ENCODE measurements at regions not wholly inside any gene's neighbourhood (a gene's known extent, or its start where the extent isn't known, plus 50 kb on each side); places are given as distances from the start of the nearest gene placed in this dataset.

DNA sequence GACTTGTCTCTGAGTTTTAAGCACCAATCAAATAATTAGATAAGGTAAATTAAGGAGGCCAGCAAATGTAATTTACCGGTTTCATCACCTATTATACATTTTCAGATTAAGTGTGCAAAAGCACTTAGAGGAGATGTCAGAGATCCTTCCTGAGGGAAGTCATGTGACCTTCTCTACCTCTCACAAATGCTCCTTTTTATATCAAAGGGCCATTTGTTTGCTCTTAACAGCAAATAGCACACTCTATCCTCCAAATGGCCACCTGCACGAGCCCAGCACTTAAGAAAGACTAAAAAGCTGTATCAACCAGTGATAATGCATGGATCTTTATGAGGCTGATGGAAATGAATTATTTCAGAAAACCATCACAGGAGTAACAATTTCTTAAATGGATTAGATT lies 149.4 kb downstream of the ELOVL4 start:
- no peak for DNase-seq
- Histone ChIP-seq H3K79me2 (ENCODE audit: insufficient read depth) (no peaks in the 10 kb centered on the region), H3K9ac (no peak overlapping the region), H3K9me3 (no peaks in the 10 kb centered on the region), H3K4me2 (no peak overlapping the region), H3K4me3 (ENCODE audit: low read depth in 2 of 2, low read length in 1 of 2) (no peak overlapping the region), H3K4me1 (ENCODE audit: control insufficient read depth in 1 of 2, insufficient read depth in 2 of 2, low read depth in 1 of 2, low read length in 1 of 2) (peaks cover 0 to 21% of the 10 kb centered on the region in 2 experiments; a peak in 2 of 4 replicates), H3K9me2 (no peaks in the 10 kb centered on the region), H3K36me3 (replicated peaks in 1 of 2; ENCODE audit: control insufficient read depth in 1 of 2, insufficient read depth in 2 of 2, low read length in 1 of 2) (no peaks in the 10 kb centered on the region), H3F3A (replicated peaks; ENCODE audit: insufficient read depth) (no peaks in the 10 kb centered on the region), H2AFZ (ENCODE audit: low read depth) (no peak overlapping the region), H4K20me1 (ENCODE audit: insufficient read depth) (no peaks in the 10 kb centered on the region), H3K27ac (ENCODE audit: low read depth in 2 of 2, low read length in 1 of 2) (peak overlapping the region in 1 of 2 experiments; percentile 87; a peak in 2 of 4 replicates), H3K27me3 (ENCODE audit: insufficient read depth) (no peaks in the 10 kb centered on the region)
- ChIA-PET CTCF (no interaction called here), POLR2A (no interaction called here)
- WGBS (ENCODE audit: low lambda C conversion rate), result 15% methylated on average over 2 of the region's 2 CpGs
- TF ChIP-seq USF1 (IDR thresholded peaks at IDR 0.05; ENCODE audit: borderline replicate concordance, low read depth), result peak; percentile 12; the same call in 1 of the 2 replicates
- TF ChIP-seq POLR2AphosphoS5 (IDR thresholded peaks at IDR 0.05; ENCODE audit: low read depth, low read length), result no peak
- TF ChIP-seq RAD21 (IDR thresholded peaks at IDR 0.05; ENCODE audit: low read length), result no peak
- TF ChIP-seq ELF1 (IDR thresholded peaks at IDR 0.05), result no peak
- no peak for TF ChIP-seq NRF1 (IDR thresholded peaks at IDR 0.05; ENCODE audit: low read depth, low read length)
- no peak for TF ChIP-seq RXRA (IDR thresholded peaks at IDR 0.05; ENCODE audit: borderline replicate concordance, low read depth)

- Histone ChIP-seq H3K9me3 (no peaks in the 10 kb centered on the region), H3K4me2 (no peak overlapping the region), H4K20me1 (ENCODE audit: insufficient read depth) (no peaks in the 10 kb centered on the region), H3K36me3 (replicated peaks in 1 of 2; ENCODE audit: control insufficient read depth in 1 of 2, insufficient read depth in 2 of 2, low read length in 1 of 2) (no peaks in the 10 kb centered on the region), H3K79me2 (ENCODE audit: insufficient read depth) (no peaks in the 10 kb centered on the region), H2AFZ (ENCODE audit: low read depth) (no peak overlapping the region), H3K9me2 (no peaks in the 10 kb centered on the region), H3K27me3 (ENCODE audit: insufficient read depth) (no peaks in the 10 kb centered on the region), H3K4me3 (ENCODE audit: low read depth in 2 of 2, low read length in 1 of 2) (no peak overlapping the region), H3F3A (replicated peaks; ENCODE audit: insufficient read depth) (no peaks in the 10 kb centered on the region), H3K4me1 (ENCODE audit: control insufficient read depth in 1 of 2, insufficient read depth in 2 of 2, low read depth in 1 of 2, low read length in 1 of 2) (peaks cover 0 to 18% of the 10 kb centered on the region in 2 experiments; a peak in 2 of 4 replicates), H3K27ac (ENCODE audit: low read depth in 2 of 2, low read length in 1 of 2) (peak overlapping the region in 1 of 2 experiments; percentile 87; a peak in 2 of 4 replicates), H3K9ac (no peak overlapping the region)
- DNase-seq, result no peak
- POLR2A ChIA-PET, result no interaction called here
- 77% methylated on average over 3 of the region's 3 CpGs for WGBS (ENCODE audit: low lambda C conversion rate)
- CTCF ChIA-PET, result no interaction called here
- no peak for TF ChIP-seq GATA2 (CRISPR knock-in tag; IDR thresholded peaks at IDR 0.05)
- TF ChIP-seq, protein P1, sequence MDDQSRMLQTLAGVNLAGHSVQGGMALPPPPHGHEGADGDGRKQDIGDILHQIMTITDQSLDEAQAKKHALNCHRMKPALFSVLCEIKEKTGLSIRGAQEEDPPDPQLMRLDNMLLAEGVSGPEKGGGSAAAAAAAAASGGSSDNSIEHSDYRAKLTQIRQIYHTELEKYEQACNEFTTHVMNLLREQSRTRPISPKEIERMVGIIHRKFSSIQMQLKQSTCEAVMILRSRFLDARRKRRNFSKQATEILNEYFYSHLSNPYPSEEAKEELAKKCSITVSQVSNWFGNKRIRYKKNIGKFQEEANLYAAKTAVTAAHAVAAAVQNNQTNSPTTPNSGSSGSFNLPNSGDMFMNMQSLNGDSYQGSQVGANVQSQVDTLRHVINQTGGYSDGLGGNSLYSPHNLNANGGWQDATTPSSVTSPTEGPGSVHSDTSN (IDR thresholded peaks at IDR 0.05), result no peak
- TF ChIP-seq ZBTB33 (IDR thresholded peaks at IDR 0.05; ENCODE audit: borderline replicate concordance, low read depth), result no peak
- TF ChIP-seq, protein P2, sequence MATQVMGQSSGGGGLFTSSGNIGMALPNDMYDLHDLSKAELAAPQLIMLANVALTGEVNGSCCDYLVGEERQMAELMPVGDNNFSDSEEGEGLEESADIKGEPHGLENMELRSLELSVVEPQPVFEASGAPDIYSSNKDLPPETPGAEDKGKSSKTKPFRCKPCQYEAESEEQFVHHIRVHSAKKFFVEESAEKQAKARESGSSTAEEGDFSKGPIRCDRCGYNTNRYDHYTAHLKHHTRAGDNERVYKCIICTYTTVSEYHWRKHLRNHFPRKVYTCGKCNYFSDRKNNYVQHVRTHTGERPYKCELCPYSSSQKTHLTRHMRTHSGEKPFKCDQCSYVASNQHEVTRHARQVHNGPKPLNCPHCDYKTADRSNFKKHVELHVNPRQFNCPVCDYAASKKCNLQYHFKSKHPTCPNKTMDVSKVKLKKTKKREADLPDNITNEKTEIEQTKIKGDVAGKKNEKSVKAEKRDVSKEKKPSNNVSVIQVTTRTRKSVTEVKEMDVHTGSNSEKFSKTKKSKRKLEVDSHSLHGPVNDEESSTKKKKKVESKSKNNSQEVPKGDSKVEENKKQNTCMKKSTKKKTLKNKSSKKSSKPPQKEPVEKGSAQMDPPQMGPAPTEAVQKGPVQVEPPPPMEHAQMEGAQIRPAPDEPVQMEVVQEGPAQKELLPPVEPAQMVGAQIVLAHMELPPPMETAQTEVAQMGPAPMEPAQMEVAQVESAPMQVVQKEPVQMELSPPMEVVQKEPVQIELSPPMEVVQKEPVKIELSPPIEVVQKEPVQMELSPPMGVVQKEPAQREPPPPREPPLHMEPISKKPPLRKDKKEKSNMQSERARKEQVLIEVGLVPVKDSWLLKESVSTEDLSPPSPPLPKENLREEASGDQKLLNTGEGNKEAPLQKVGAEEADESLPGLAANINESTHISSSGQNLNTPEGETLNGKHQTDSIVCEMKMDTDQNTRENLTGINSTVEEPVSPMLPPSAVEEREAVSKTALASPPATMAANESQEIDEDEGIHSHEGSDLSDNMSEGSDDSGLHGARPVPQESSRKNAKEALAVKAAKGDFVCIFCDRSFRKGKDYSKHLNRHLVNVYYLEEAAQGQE (IDR thresholded peaks at IDR 0.05; ENCODE audit: low read depth, low read length), result no peak
- no peak for TF ChIP-seq POLR2AphosphoS5 (IDR thresholded peaks at IDR 0.05; ENCODE audit: low read depth, low read length)
- no peak for TF ChIP-seq USF1 (IDR thresholded peaks at IDR 0.05; ENCODE audit: borderline replicate concordance, low read depth)
- no peak for TF ChIP-seq EZH2phosphoT487 (IDR thresholded peaks at IDR 0.05; ENCODE audit: borderline replicate concordance, low read depth)
- TF ChIP-seq JUND (IDR thresholded peaks at IDR 0.05), result no peak
- no peak for TF ChIP-seq EP300 (IDR thresholded peaks at IDR 0.05; ENCODE audit: borderline replicate concordance in 1 of 2, low read depth in 1 of 2, low read length in 1 of 2)
- no peak for TF ChIP-seq FOXJ3 (CRISPR knock-in tag; IDR thresholded peaks at IDR 0.05)
- TF ChIP-seq RFX5 (IDR thresholded peaks at IDR 0.05; ENCODE audit: low read length), result no peak
- no peak for TF ChIP-seq MXI1 (IDR thresholded peaks at IDR 0.05; ENCODE audit: low read depth, low read length)
- TF ChIP-seq TCF12 (IDR thresholded peaks at IDR 0.05), result no peak
- TF ChIP-seq SIN3A (IDR thresholded peaks at IDR 0.05; ENCODE audit: borderline replicate concordance, low read depth, low read length), result no peak
- TF ChIP-seq FOXM1 (IDR thresholded peaks at IDR 0.05; ENCODE audit: low read depth), result no peak
- no peak for TF ChIP-seq MAX (IDR thresholded peaks at IDR 0.05; ENCODE audit: low read depth)
Observed at GRCh38 chr6:79797163-79797764, 150.1 kb downstream of the ELOVL4 start.

All from SK-N-SH (cell line).